HG02870 (cell line): ENCODE measurements at regions not wholly inside any gene's neighbourhood (a gene's known extent, or its start where the extent isn't known, plus 50 kb on each side); places are given as distances from the start of the nearest gene placed in this dataset.

Experiments used
- ATAC-seq: cut with Tn5 transposase; IDR thresholded peaks from one replicate; pipeline ENCODE4 v1.9.1; 2021; ENCODE audit warnings: mild to moderate bottlenecking, moderate library complexity; ENCODE audit not compliant: unreplicated experiment

- no peak for ATAC-seq
Measured at GRCh38 chr10:125348536-125348935, 188.2 kb upstream of the CTBP2 start.

- no peak for ATAC-seq
Measured at GRCh38 chr10:125344573-125345171, 184.3 kb upstream of the CTBP2 start.

GRCh38 chr10:125343983-125344382, 183.6 kb upstream of the CTBP2 start:
- ATAC-seq: no peak

GRCh38 chr10:125343118-125343925, 183.0 kb upstream of the CTBP2 start:
- ATAC-seq: no peak

- no peak for ATAC-seq
Measured at GRCh38 chr10:125341611-125342010, 181.2 kb upstream of the CTBP2 start.

GRCh38 chr10:125340903-125341302, 180.5 kb upstream of the CTBP2 start:
- ATAC-seq: no peak

GRCh38 chr10:125337510-125337909, 177.1 kb upstream of the CTBP2 start:
- no peak for ATAC-seq

- ATAC-seq: no peak
Measured at GRCh38 chr10:125334545-125334944, 174.2 kb upstream of the CTBP2 start.

- ATAC-seq: no peak
Measured at GRCh38 chr10:125333769-125334168, 173.4 kb upstream of the CTBP2 start.

GRCh38 chr10:125333209-125333591, 172.8 kb upstream of the CTBP2 start:
- ATAC-seq: no peak

GRCh38 chr10:125332548-125333208, 172.3 kb upstream of the CTBP2 start:
- no peak for ATAC-seq

- ATAC-seq: no peak
Measured at GRCh38 chr10:125331056-125331455, 170.7 kb upstream of the CTBP2 start.

GRCh38 chr10:125329056-125329455, 168.7 kb upstream of the CTBP2 start:
- ATAC-seq: no peak

- ATAC-seq: no peak
Measured at GRCh38 chr10:125325326-125325725, 165.0 kb upstream of the CTBP2 start.

GRCh38 chr10:125316436-125316835, 156.1 kb upstream of the CTBP2 start:
- ATAC-seq: no peak

GRCh38 chr10:125300937-125301336, 140.6 kb upstream of the CTBP2 start:
- no peak for ATAC-seq

- ATAC-seq: no peak
Measured at GRCh38 chr10:125299461-125299860, 139.1 kb upstream of the CTBP2 start.

GRCh38 chr10:125296598-125296997, 136.2 kb upstream of the CTBP2 start:
- ATAC-seq: no peak

- no peak for ATAC-seq
Measured at GRCh38 chr10:125294109-125294508, 133.7 kb upstream of the CTBP2 start.

- ATAC-seq: no peak
Measured at GRCh38 chr10:125291836-125292235, 131.5 kb upstream of the CTBP2 start.

- ATAC-seq: no peak
Measured at GRCh38 chr10:125289461-125289860, 129.1 kb upstream of the CTBP2 start.
